KBM-7 (cell line): ENCODE measurements at regions not wholly inside any gene's neighbourhood (a gene's known extent, or its start where the extent isn't known, plus 50 kb on each side); places are given as distances from the start of the nearest gene placed in this dataset.
A peak's percentile ranks its signal among the peaks of the same experiment; 100 is the strongest.

Source experiments
- DNase-seq: peaks from one replicate; pipeline ENCODE4 v3.0.0-alpha.2; 2015
- in situ Hi-C: fragments of 300-500 bp; cut with MboI; formaldehyde crosslinking; loops from 2 replicates; pipeline ENCODE4 v1.14.3; 2020; ENCODE audit warnings: low sequenced_read_pairs, low pct_unique_long_range_greater_than_20kb, mixed read lengths

GRCh38 chr13:109610517-109610916, 175.9 kb downstream of the IRS2 start:
- DNase-seq = peak; percentile 45
- in situ Hi-C loops = no loop called here

GRCh38 chr13:109608503-109608902, 177.9 kb downstream of the IRS2 start:
- in situ Hi-C loops = no loop called here
- no peak for DNase-seq

- in situ Hi-C loops = no loop called here
- DNase-seq = no peak
These were observed 178.3 kb downstream of the IRS2 start for GRCh38 chr13:109608059-109608458.

- in situ Hi-C loops = no loop called here
- no peak for DNase-seq
These were observed 179.9 kb downstream of the IRS2 start for GRCh38 chr13:109606520-109606919.

- in situ Hi-C loops = no loop called here
- no peak for DNase-seq
These were observed 180.5 kb downstream of the IRS2 start for GRCh38 chr13:109605846-109606245.

DNA sequence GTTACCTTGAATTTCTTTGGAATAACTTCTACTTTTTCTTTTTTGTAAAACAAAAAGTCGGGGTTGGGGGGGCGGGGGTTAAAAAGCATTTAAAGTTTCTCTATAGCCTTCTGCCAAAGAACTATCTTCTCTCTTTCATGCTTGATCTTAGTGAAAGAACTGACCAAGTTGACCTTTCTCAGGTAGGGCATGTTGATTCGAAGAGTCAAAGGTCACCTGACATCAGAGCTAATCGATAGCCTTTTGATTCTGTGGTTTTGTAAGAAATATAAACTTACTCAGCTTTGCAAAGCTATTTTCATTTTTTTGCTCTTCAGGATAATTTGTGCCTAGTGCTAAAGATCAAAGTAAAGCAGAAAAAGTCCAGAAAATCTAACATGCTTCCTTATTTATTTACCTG, 181.5 kb downstream of the IRS2 start:
- in situ Hi-C loops = no loop called here
- no peak for DNase-seq

DNA sequence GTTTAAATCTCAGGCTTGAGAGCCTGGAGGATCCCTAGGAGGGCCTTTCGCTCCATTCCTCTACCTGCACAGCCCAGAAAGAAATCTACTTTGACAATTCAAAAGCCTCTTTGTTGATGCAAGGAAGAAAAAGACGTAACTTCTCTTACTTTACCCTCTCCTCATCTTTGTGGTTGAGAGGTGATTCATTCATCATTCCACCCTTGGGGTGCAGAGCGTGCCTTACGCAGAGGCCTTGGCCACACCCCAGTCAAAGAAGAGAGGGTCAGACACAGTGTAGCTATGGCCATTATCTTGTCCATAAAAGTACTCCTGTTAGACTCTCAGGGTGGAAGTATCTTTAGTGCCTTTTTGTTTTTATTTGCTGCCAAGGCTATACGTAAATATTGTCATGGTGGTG, 184.0 kb downstream of the IRS2 start:
- no peak for DNase-seq
- in situ Hi-C loops = no loop called here

DNA sequence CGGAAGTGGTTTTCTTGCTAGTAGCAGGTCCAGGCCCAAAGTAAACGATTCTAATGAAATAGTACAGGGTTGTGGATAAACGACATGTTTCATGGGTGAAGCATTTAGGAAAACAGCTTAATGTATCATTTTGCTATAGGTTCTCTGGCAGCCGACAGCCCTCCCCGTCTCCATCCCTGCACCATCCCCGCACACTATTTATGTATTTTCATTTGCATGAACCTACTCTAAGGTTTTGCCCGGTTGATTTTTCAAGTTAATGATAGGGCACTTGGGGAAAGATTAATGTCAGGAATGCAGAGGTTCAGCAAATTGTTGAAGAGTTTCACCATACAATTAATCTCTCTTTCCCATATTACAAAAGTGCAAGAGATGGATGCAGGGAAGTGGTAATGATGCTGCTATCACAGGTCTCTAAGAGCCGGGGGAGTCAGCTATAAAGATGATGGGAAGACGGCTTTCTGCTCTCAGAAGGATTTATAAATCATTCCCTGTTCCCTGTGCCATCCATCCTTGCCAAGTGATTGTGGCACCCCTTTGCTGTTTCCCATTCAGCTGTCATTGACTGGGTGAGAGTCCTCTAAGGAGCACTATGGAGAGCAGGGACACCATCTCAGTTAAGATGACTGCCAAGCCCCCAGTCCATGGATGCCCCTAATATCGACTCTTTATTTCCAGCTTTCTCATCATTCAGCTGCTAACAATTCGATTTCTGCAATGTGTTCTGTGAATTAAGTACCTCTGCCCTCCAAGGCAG, 186.3 kb downstream of the IRS2 start:
- DNase-seq = no peak
- in situ Hi-C loops = no loop called here

GRCh38 chr13:109595471-109595870, 190.9 kb downstream of the IRS2 start:
- in situ Hi-C loops = no loop called here
- no peak for DNase-seq

- in situ Hi-C loops = no loop called here
- no peak for DNase-seq
These were observed 193.2 kb downstream of the IRS2 start for GRCh38 chr13:109593230-109593629.

- no peak for DNase-seq
- in situ Hi-C loops = no loop called here
These were observed 193.6 kb downstream of the IRS2 start for GRCh38 chr13:109592770-109593169.

DNA sequence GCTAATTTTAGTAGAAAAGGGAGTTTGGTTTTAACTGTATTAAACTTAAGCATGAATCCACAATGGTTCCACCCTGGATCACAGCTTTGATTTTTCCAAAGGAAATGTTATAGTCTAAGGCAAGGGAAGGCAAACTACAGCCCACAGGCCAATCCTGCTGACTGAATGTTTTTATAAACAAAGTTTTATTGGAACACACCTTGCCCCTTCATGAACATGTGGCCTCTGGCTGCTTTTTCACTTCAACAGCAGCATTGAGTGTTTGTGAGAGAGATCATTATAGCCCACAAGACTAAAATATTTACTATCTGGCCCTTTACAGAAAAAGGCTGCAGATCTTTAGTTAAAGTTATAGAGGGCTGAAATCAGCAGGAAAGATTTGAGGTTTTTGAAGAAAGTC, 198.7 kb downstream of the IRS2 start:
- in situ Hi-C loops = no loop called here
- DNase-seq = no peak

GRCh38 chr13:109586509-109587346, 199.7 kb downstream of the IRS2 start:
- no peak for DNase-seq
- in situ Hi-C loops = no loop called here

DNA sequence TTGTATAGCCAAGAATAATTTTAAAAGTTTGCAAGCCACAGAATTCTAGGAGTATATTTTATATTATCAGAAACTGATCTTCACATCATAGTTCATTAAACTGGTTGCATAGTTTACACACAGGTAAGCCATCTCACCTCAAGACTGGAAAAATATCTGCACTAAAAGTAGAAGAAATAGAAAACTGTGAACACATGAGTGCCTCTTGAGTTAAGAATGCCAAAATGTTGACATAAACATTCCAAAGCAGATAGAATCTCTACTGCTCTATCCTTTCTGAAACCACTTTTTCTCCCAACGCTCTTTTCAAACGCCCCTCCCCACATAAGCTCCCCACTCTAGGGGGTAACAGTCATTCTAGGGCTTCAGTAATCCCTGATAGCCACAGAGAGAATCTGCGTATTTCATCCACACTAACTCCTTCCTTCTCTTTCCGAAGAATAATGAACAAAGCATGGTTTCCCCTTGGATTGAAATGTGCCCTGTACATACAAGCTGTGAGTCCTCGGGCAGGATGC, 201.5 kb downstream of the IRS2 start:
- in situ Hi-C loops = no loop called here
- no peak for DNase-seq

- in situ Hi-C loops = no loop called here
These were observed 209.1 kb downstream of the IRS2 start for GRCh38 chr13:109577191-109577700.

DNA sequence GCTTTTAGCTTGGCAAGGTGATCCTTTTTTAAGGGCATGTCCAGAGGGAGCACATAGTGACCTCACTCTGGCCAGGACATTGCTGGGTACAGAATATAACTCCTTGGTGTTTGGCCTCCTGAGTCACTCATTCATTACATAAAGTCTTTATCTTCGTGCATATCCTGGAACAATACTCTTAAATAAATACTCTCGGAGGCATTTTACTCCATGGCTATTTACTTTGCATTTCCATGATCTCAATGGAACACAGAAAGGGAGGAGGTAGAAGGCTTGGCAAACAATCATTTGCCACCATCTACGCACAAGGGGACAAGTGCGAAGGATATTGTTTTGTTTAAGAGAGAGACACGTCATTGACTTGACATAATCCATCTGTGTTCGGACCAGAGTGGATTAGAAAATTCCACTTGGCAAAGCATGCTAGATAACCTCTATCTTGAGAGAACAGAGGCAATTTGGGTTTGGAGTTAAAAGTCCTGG, 210.0 kb downstream of the IRS2 start:
- no peak for DNase-seq
- in situ Hi-C loops = no loop called here

More at GRCh38 chr13:109577191-109577700, 209.1 kb downstream of the IRS2 start:
- DNase-seq = no peak

DNA sequence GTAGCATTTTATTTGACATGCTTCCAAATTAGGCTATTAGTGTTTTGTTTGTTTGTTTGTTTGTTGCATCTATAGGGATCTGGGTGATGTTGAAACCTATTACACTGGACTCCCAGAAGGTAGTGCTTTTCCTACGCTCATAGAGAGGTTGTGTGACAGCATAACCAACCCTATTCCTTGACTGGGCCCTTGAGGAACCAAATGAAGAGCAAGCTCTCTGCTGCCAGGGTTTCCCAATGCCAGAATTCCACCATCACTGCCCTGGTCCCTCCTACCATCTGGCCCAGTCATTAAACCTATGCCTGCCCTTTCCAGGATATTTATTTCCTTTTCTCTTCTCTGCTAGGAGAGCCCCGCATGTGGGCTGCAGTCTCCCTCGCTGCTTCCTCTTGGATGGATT, 210.6 kb downstream of the IRS2 start:
- in situ Hi-C loops = no loop called here
- DNase-seq = no peak

DNA sequence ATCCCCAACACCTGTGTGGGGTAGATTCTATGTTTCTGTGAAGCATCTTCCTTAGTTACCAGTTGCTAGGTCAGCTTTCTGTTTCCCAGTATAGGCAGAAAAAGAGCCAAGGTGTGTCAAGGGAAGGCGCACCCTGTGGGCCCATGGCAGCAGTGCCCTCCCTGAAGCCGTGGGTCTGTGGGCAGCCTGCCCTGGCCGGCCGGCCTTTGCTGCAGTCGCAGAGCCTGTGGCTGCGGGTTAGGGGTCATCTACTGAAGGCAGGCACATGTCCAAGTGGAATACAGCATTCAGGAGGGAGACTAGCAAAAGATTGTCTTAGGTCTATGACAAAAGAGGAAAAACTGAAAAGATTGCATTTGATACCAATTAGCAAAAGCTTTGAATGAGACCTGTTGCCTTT, 214.0 kb downstream of the IRS2 start:
- in situ Hi-C loops = no loop called here
- DNase-seq = no peak

DNA sequence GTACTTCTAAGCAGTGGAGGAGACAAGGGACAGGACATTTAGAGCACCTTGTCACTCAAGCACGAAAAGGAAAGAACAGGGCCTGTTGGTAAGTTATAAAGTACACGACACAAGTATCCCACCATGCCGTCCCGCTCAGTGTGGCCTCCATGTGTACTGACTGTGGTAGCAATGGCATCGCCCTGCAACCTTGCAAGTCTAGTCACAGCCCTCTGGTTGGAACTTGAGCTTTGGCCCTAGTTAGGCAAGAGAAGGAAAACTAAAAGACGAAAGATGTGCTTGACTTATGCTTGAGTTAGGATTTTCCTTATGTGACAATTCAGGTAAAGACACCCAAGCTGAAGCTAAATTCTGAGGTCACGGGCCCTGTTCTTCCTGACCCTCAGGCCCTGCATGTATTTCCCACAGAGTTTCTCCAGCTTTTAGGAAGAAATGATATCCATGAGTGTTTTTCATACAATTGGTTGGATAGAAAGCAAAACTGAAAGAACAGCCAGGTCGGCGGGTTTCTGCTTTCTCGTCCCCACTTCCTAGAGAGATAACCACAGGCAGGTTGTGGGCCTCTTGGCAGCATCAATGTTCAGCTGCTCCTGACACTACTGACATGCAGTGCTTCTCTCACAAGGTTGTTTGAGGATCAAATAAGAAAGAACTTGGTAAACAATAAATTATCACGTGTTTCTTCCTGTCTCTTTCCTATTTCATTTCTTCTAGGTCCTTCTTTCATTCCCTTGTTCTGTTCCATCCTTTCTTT, 216.2 kb downstream of the IRS2 start:
- DNase-seq = no peak
- in situ Hi-C loops = no loop called here
